Fibroblast of skin of right biceps (primary cell): ENCODE measurements at regions not wholly inside any gene's neighbourhood (a gene's known extent, or its start where the extent isn't known, plus 50 kb on each side); places are given as distances from the start of the nearest gene placed in this dataset.
A peak's percentile ranks its signal among the peaks of the same experiment; 100 is the strongest.
"Not testable (repeated sequence)": the region's sequence is repeated elsewhere in the genome, so short reads cannot be mapped to it uniquely, and the experiment has no call there.

Experiments used
- DNase-seq: peaks from one replicate; pipeline ENCODE4 v3.0.0-alpha.2; 2013

DNA sequence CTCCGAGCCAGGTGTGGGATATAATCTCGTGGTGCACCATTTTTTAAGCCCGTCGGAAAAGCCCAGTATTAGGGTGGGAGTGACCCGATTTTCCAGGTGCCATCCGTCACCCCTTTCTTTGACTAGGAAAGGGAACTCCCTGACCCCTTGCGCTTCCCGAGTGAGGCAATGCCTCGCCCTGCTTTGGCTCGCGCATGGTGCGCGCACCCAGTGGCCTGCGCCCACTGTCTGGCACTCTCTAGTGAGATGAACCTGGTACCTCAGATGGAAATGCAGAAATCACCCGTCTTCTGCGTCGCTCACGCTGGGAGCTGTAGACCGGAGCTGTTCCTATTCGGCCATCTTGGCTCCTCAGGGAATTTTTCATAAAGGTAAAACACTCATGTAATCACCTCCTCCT lies 63.9 kb downstream of the RWDD3 start:
- DNase-seq: not testable (repeated sequence)

DNA sequence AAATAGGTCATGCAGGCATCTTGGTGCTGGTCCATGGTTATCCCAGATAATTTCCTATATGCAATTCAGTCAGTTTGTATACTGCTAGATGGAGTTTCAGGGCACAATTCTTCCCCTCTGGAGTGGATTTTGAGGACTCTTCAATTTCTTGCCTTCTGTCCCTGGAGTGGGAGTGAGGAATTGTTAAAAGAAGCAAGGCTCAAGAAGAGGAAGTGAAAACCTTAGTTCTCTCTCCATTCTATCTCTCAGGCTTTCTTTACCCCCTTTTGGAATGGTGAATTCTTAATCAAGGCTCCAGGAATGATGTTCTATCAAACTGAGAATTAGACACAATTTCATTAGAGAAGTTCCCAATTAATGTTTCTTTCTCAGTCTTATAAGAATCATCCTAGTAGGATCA lies 67.1 kb downstream of the RWDD3 start:
- DNase-seq: no peak

DNA sequence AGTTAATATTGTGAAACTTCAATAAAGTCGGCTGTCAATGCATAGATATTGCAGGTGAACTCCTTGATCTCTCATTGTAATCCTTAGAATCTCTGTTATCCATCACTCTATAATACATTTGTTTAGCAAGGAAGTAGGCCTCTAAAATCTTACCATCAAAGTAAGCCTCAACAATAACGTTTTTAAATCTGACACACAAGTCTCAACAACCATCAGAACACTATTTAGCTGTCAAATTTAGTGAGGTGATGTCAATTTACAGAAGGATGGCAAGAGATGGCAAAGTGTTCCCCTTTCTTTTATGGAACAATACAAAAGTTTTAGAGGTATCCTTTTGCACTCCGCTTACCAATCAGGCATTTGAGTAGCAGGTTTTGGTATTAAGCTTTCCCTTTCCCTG lies 67.6 kb downstream of the RWDD3 start:
- DNase-seq: no peak

DNA sequence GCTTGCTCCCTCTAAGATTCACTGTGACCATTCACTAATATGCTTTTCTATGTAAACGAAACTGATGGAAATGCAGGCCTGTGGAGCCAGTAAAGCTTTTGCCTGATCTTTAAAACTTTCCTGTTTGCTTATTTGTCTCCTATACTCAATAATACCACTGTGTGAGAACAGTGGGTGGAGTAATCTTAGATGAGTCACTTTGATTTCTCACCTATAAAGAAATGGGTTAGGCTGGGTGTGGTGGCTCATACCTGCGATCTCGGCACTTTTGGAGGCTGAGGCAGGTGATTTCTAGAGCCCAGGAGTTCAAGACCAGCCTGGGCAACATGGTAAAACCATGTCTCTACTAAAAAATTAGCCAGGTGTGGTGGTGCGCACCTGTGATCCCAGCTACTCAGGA lies 70.8 kb downstream of the RWDD3 start:
- DNase-seq: no peak

DNA sequence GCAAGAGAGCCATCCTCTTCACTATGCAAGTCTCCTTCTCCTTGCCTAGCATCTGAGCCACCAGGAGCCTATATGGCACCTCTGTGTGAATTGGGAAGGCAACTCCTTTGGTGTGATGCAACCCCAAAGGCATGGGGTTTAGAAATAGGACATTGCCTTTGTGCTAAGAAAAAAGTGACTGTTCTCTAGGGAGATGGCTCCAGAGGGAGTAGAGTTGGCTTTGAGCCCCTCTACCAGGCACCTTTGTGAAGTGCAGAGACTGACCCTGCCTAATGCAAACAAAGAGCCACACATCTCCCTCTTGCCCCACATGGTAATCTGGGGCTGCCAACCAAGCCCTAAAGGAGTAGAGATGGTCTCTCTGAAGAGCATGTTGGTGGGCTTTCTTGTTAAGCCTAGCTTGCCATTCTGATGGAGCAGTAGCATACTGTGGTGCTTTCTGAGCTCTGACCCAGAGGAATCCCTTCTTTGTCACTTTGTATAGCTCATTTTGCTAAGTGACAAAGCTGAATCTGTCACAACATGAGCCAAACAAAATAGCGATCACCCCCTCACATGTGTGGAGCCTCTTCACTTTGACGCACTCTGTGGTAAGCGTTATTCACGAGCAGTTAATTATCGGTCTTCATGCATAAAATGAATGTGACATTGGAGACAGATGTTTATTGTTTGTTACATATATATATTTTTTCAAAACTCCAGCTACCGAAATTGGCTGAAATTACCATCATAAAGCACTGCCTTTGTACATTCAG lies 74.4 kb downstream of the RWDD3 start:
- DNase-seq: peak; percentile 11

DNA sequence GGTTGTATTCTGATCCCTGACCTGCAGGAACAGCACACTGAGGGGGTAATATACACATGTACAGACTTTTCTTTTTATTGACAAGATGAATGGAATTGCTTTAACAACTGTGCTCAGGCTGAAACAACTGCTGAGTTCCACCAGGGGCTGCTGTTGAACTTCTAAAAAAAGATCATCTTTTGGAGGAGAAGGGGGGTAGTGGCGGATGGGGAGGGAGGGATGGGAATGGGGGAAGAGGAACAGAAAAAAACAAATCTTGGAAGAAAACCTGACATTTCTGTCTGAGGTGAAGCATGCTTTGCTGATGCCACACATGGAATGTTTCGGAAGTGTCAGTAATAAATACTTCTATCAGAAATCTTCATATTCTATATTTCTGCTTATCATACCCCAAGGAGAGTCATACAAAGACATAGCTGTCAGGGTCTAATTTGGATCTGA lies 75.0 kb downstream of the RWDD3 start:
- peak; percentile 47 for DNase-seq

DNA sequence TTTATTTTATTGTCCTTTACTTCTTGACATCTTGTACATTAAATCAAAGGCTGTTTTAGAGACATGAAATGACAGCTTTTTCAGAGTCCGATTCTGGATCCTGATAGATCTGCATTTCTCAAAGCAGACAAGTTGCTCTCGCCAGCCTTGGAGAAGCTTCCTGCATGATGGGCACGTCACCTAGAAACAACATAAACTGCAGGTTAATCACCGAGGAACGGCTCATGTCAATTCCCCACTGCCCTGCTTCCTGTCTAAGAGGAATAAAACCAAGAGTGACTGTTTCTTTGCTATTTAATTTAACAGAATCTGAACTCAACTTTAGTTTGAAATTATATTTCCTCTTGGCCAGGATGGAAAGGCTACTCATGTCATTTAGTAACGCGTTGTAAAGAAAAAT lies 77.0 kb downstream of the RWDD3 start:
- DNase-seq: no peak

DNA sequence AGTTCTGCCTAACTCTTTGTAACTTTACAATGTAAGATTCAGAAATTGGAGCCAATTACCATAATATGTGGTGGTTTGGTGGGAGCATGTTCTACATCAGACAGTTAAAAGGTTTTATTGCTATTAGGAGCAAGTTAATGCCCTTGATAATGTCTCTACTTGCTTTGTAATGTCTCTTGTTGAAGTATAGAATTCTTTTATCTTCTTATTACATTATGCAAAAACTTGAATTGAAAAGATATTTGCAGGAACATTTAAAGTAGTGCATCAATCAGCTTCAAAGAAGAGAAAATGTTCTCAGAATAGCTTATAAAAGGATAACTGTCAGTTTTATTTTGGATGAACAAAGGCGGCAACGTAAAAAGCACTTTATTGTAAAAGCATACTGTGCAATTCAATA lies 77.8 kb downstream of the RWDD3 start:
- no peak for DNase-seq

DNA sequence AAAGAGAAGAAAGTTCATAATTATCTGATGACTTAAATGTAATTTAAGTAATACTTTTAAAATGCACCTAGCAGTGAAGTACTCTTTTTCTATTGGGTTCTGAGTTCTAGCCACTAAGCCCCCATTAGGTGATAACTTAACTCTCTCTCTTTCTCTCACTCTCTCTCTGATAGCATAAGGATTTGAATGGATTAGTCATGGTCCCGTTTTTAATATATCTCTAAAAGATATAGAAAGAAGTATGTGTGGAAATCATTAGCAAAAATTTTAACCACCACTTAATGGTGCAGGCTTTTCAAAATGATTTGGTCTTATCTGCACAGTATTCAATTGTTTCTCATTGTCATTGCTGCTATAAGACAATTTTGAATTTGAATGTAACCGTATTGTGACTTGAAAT lies 78.2 kb downstream of the RWDD3 start:
- no peak for DNase-seq

DNA sequence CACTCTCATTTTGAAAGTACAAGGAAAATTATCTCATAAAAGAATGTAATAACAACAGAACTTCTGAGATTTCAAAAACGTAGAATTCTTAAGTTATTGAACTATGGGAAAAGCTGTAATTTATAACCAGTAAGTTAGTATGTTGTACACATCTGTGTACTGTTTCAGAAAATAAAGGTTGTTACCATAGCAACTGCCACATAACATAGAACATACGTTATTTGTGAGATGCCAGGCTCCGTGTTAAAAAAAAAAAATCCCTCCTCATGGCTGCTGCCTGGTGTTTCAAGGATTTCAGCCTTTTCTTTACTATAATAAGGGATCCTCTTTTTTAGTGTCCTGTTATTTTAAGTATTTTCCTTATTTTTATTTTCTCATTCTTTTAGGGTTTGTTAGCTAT lies 79.5 kb downstream of the RWDD3 start:
- DNase-seq: no peak

DNA sequence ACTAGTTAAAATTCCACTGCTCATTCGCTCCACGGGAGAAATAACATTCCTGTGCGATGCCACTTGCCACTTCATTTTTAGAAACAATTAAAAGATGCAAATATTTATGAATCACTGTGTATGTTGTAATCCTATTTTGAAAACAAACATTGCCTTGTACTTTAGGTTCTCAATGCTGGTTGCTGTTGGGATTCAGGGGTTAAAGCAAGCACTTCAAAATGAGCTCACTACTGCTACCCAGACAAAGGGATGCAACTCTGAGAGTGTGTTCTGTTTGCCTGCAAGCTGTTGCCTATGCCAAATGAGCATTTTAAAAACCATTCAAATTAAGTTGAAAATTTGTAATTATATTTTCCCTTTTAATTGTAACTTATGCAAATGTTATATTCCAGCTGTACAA lies 87.5 kb downstream of the RWDD3 start:
- DNase-seq: no peak

DNA sequence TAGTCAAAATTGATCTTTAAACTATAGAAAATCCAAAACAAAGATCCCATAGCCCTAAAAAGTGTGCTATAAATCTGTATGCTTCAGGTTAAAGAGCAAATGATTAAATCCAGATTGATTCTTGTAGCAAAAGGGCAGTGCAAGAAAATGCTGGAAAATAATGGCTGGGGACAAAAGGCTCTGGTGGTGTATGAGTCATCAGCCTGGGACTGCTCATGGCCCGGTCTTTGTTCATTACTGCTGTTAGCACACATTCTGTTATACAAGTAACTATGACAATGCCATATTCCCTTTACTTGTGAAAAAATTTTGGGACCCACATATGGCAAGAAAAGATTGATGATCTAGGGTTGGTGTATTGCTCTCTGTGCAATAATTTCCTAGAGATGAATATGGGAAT lies 89.1 kb downstream of the RWDD3 start:
- DNase-seq: peak; percentile 31

DNA sequence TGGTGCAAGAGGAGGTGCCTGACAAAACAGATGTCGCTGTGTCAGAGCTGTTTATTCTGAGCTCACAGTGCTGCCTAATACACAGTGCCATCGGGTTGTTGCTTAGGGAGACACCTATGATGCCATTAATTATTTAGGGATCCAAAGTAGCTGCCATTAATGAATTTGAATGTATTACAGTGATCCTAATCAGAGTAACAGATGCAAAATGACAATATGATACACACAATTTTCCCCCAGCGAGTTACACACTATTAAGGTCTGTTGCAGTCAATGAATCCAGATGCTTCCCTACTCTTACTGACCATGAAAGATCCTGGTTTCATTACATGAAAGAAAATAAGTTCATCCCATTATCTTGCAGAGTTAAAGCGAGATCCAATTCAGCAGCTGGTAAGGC lies 91.3 kb downstream of the RWDD3 start:
- DNase-seq: no peak

DNA sequence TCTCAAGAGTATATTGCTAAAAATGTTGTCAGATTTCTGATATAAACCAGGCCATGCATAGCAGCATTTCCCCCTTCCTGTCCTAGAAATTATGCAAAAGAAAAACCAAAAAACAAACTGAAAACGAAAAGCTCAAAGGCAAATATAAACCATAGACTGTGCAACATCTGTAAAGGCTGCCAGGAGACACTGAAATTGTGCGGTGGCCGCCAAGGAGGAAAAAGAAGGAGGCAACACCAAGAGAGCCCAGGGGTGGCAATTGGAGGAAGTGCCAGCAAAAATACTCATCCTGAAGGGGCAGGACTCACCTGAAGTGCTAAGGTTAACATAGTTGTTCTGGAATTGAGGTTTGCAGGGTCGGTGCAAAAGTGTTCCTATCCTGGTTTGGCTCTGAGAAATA lies 92.0 kb downstream of the RWDD3 start:
- no peak for DNase-seq

DNA sequence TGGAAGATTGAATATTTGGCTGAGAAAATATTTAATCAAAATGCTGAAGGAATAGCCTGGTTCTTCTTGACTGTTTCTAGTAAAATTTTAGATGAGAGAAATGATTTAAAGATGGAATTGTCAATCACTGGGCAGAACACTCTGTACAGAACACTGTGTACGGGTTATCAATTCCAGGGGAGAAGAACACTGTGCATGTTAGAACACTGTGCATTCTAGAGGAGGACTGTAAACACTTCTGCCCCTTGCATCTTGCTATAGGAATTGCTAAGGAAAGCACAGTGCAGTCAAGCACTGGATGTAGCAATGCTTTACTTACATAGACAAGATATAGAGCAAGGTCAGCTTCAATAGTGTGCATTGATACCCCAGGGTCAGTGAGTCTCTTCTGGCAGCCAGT lies 98.7 kb downstream of the RWDD3 start:
- DNase-seq: no peak

DNA sequence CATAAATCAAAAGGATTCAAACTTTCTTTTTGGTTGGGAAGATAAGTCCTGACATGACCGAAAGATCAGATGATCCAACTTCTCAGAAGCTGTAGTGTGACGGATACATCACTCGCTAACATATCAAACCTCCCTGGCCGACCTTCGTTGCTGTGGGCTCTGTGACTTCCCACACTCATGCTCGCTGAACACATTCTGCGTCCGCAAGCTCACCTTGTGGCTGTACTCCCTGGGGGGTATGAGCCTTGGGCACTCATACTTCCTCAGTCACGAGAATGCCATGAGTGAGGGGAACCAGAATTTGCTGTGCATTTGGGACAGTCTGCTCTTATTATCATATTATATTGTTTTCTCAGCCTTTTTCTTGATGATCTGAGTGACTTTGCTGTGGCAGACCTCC lies 105.4 kb downstream of the RWDD3 start:
- DNase-seq: no peak

DNA sequence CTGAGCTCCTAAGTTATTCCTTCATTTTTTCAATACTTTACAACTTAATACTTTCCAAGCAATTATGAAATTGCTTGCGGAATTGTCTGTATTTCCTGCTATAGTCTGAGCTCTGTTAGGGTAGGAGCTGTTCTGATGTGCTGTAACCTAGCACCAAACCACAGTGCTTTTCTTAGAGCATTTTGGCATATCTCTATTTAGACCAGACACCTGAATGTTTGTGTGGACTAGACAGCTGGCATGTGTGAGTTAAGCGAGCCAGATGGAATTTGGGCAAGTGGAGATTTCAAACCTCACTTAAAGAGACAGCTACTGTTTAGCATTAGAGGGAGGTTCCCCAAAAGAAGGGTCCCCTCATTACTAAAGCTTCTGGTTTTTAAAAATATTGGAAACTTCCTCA lies 106.1 kb downstream of the RWDD3 start:
- no peak for DNase-seq

DNA sequence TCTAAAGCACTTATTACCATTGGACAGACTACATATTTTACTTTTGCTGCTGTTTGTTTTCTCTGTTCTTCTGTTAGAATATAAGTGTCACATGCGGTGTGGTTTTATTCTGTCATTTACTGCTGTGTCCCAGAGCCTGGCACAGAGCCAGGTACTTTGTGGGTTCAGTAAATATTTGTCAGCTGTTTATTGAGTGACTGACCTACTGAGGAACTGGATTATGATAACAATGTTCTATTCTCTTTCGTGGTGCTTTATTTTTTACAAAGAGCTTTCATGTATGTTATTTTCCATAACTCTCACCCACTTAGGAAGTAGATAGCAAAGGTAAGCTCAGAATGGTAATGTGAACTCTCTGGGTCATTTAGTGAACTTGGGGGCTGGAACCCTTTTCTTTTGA lies 118.8 kb downstream of the RWDD3 start:
- DNase-seq: no peak

DNA sequence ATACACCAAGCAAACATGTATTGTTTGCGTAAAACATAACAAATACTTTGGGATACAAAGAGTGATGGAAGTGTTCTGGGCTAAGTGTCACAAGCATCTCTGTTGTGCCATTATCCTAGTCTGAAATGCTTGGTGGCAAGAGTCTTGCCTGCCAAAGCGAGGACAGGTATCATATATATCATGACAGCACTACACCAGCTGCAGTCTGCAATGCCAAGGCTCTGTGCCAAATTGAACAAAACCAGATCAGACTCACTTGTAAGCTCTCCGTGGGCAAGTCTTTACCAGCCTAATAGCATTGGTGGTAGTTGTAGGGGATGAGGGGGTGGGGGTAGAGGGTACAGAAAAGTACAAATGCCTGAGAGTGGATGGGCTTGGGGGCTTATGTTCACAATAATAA lies 119.2 kb downstream of the RWDD3 start:
- DNase-seq: no peak

DNA sequence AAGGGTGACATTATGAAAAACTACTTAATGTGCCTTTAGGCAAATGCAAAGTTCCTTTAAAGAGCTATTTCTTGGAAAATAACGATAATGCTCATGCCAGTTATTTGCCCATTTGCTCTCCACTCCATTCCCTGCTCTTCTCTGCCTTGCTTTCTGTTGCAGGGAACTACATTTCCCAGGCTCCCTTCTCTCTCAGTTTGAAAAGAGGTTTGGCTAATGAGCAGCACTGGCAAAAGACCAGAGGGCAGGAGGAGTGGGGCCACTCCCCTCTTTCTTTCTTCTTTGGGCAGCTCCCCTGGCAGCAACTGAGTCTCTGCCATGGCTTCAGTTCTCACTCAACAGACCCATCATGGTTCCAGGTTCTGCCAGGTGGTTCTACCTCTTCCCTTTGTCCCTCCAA lies 130.5 kb downstream of the RWDD3 start:
- no peak for DNase-seq

DNA sequence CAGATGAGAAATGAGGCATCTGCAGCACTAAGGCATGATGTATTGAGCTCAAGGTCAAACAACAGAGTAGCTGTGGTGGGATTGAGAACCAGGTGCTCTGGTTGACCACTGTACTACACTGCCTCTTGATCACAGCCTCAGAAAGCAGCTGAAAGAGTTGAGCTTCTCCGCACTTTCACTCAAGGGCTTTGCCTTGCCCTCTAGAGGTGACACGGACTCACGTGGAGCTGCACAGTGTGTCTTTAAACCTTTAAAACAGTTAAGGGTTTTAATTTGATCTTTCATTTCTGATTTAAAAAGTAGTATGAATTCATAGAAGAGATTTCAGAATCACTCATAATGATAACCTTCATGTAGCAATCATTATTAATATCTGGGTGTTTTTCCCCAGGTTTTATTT lies 132.5 kb downstream of the RWDD3 start:
- DNase-seq: no peak

DNA sequence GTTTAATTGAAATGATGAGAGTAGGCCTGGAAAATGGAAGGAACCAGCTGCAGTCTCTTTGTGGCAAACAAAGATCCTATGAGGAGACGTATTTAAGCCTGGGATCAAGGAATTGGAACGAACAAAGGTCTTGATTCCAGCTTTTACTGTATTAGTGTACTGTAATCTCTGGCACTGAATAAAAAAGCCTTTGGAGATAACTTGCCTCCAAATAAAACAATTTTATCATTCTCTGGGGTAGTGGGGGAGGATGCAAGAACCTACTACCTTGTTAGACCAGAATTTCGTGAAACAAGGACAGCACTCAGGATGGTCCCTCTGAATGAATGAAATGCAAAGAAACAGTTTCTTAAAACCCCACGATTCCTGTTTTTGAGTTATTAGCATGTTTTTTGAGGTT lies 134.2 kb downstream of the RWDD3 start:
- DNase-seq: no peak

DNA sequence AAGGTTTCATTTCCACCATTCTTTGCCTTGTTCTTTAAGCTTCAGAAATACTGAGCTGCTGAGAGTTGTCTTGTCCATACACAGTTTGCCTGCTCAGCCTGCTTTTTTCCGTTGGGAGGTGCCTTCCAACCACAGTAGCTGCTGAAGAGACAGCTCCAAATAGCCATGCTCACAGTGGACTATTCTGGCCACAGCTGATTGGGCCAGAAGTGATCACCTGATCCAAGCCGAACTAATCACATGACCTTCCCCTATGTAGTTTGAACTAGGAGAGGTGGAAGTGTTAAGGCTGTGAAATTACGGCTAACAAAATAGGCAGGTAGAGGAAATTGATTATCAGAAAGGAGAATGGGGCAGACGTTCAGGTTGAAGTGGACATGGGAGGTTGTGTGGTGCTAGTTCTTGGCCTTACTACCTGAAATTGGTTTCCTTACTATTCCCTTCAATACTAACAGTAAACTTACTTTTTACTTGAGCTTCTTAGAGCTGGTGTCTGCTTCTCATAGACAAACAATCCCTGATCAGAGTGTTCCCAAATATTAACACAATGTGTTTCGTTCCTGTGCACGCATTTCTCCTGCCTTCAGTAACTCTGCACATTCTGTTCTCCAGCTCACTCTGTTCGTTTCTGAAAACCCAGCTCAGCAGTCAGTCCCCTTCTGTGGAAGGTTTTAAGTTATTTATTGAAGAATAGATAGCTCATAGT lies 136.1 kb downstream of the RWDD3 start:
- no peak for DNase-seq

DNA sequence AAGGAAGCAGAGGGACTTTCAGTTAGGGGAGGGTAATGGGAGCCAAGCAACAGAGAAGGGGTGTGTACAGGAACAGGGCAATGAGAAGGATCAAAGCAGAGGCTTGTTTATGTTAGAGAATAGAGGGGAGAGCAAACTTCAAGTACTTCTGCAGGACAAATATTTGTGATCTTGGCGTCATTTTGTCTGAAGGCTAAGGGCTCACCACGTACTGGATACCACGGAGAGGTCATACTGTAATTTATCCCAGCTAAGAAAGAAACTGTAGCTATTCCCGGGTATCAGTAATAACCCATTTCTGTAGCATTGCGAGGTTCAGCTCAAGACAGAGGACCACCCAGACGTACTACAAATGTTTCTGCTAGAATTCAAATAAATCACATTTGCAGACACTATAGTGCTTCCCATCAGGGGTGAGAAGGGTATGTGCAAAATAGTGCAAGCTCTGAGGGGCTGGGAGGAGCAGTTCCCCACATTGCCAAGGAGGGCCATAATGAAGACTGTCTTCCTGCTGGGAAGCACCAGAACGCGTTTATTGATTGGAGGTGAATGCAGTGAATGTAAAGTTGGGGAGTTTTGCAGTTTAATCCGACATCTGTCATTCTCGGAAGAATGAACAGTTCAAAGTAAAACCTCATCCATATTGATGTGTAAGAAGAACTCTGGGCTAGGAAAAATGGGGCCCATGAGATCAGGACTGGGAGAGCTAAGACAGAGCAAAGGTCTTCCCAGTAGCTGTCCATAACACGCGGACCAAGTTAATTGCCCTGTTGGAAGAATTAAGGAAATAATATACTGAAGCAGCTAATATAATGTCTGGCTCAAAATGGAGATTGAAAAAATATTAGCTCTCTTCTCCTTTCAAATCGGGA lies 136.9 kb downstream of the RWDD3 start:
- DNase-seq: no peak
